ENCODE measurements at regions not wholly inside any gene's neighbourhood (a gene's known extent, or its start where the extent isn't known, plus 50 kb on each side); places are given as distances from the start of the nearest gene placed in this dataset.

DNA sequence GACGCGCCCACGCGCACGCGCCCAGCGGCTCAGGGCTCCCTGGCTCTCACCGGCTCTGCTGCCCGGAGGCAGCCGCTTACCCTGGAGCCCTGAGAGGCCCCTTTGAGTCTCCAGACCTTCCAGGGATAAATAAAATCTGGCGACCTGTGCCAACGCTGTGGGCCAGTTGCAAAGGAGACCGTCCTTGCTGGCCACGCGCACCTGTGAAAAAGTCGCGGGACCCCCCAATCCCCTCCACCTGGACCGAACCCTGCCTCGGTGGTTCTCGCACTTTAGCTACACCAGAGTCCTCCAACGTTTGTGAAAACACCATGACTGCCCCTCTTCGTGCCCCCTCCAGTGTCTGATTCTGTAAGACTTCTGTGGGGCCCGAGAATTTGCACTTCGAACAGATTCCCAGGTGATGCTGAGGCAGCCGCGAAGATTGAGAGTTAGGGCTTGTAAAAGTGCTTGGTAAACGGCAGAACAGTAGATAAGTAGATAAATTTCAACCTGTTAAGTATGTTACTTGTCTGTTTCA is 102.4 kb upstream of the SVIL start:
- Histone ChIP-seq H4K91ac (ENCODE audit: insufficient read length, low read depth, low read length) (no peak overlapping the region), H2AFZ (ENCODE audit: low read length) (no peak overlapping the region), H3K18ac (ENCODE audit: insufficient read length, low read depth, low read length) (no peak overlapping the region), H2BK15ac (ENCODE audit: low read depth, low read length) (no peak overlapping the region), H3K4ac (ENCODE audit: low read depth, low read length) (no peak overlapping the region), H3K79me2 (ENCODE audit: insufficient read depth, low read length) (no peaks in the 10 kb centered on the region; the same call in 1 of the 2 replicates), H4K20me1 (ENCODE audit: control insufficient read depth, insufficient read depth, insufficient read length) (no peaks in the 10 kb centered on the region), H3K14ac (ENCODE audit: insufficient read depth, low read length) (no peak overlapping the region; the same call in 1 of the 2 replicates), H4K8ac (replicated peaks; ENCODE audit: insufficient read length, low read depth, low read length) (no peak overlapping the region), H4K5ac (ENCODE audit: insufficient read length, low read depth, low read length) (no peak overlapping the region), H3K27ac (ENCODE audit: insufficient read length, low read depth, low read length) (no peak overlapping the region), H3K23me2 (ENCODE audit: insufficient read length, low read depth, low read length, poor library complexity, severe bottlenecking) (peaks cover 12% of the 10 kb centered on the region), H2BK12ac (ENCODE audit: insufficient read length, low read depth, low read length) (no peak overlapping the region), H2AK5ac (ENCODE audit: insufficient read length, low read length) (no peak overlapping the region), H3K23ac (ENCODE audit: insufficient read length, low read depth, low read length) (no peak overlapping the region), H2BK20ac (ENCODE audit: low read depth, low read length, poor library complexity, severe bottlenecking) (no peak overlapping the region), H3K27me3 (ENCODE audit: insufficient read depth, low read length) (peaks cover 13% of the 10 kb centered on the region; the same call in 1 of the 2 replicates), H3T11ph (ENCODE audit: low read length) (no peak overlapping the region), H3K9me3 (ENCODE audit: control insufficient read depth, low read depth, low read length) (no peaks in the 10 kb centered on the region), H2BK5ac (ENCODE audit: insufficient read length, low read length) (no peak overlapping the region), H3K4me2 (ENCODE audit: insufficient read depth, insufficient read length, low read length) (peak overlapping the region; percentile 62), H2BK120ac (ENCODE audit: low read depth, low read length, poor library complexity, severe bottlenecking) (no peak overlapping the region), H3K9ac (ENCODE audit: extremely low read depth, insufficient read length, low read length) (no peak overlapping the region), H3K4me1 (ENCODE audit: insufficient read depth, low read length) (no peaks in the 10 kb centered on the region), H3K56ac (ENCODE audit: insufficient read length, low read depth, low read length) (no peak overlapping the region), H3K79me1 (ENCODE audit: insufficient read depth, low read depth, low read length, poor library complexity, severe bottlenecking) (no peaks in the 10 kb centered on the region)
- H3K4me3 Mint-ChIP-seq = peak overlapping the region; percentile 70 to 87
- DNase-seq = peak; percentile 53
- no peaks in the 10 kb centered on the region for H3K9me3 Mint-ChIP-seq
- H3K36me3 Mint-ChIP-seq (ENCODE audit: insufficient read depth in 1 of 3, low read depth in 3 of 3) = peaks cover 0 to 2% (median 0%) of the 10 kb centered on the region in 3 experiments; a peak in 2 of 7 replicates
- peak overlapping the region in 1 of 3 experiments; percentile 80; a peak in 1 of 7 replicates for H3K27ac Mint-ChIP-seq
- peaks cover 18 to 27% of the 10 kb centered on the region in 2 experiments for H3K4me1 Mint-ChIP-seq
- H3K27me3 Mint-ChIP-seq (ENCODE audit: low read depth) = peaks cover 44% of the 10 kb centered on the region
- no CpG with 5 or more reads among the region's 27 CpGs for WGBS (ENCODE audit: extremely low coverage, insufficient read length, low lambda C conversion rate)
- TF ChIP-seq CTCF (conservative IDR thresholded peaks at IDR 0.05) = no peak
